T-helper 2 cell (primary cell): ENCODE measurements at regions not wholly inside any gene's neighbourhood (a gene's known extent, or its start where the extent isn't known, plus 50 kb on each side); places are given as distances from the start of the nearest gene placed in this dataset.

Experiments used
- DNase-seq, 5 experiments: peaks; one replicate each; pipeline versions ENCODE4 v3.0.0 to v3.0.0-alpha.2; 2012 to 2022

GRCh38 chr3:167895178-167895577 lies 159.7 kb downstream of the SERPINI1 start:
- DNase-seq: no peak

DNA sequence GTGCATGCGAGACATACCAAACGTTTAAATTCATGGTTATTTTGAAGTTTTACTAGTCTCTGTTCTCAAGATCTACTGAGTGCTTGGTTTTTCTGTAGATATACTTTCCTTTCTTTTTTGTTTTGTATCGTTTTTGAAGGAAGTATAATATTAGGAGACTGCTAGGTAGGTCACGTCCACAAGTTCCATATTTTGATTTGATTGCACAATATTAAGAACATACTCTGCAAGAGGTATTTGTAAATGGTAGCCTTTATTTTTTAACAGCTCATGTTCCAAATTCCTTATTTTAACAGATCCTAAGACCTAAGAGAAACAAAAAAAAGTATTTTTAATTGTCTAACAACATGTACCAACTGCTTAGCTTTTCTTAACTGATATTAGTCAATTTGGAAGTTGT lies 156.7 kb downstream of the SERPINI1 start:
- no peak for DNase-seq

GRCh38 chr3:167887096-167887495 lies 151.6 kb downstream of the SERPINI1 start:
- DNase-seq: no peak

DNA sequence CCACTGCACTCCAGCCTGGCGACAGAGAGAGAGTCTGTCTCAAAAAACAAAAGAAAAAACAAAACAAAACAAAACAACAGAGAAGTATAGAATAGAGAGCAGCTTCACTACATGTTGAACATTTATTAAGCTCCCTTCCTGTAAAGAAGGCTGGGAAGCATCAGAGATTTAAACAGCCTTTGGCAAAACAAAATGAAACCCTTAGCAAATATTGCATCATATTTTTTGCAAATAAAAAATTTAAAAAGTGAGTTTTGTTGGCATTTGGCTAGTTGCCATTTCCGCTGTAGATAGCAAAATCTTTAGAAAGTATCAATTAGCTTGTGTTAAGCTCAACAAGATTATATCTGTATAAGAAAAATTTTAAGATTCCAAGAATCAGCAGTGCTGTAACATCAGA lies 151.2 kb downstream of the SERPINI1 start:
- DNase-seq: no peak

- no peak for DNase-seq
Observed at GRCh38 chr3:167885277-167885676, 149.8 kb downstream of the SERPINI1 start.

GRCh38 chr3:167884481-167884880 lies 149.0 kb downstream of the SERPINI1 start:
- DNase-seq: no peak

DNA sequence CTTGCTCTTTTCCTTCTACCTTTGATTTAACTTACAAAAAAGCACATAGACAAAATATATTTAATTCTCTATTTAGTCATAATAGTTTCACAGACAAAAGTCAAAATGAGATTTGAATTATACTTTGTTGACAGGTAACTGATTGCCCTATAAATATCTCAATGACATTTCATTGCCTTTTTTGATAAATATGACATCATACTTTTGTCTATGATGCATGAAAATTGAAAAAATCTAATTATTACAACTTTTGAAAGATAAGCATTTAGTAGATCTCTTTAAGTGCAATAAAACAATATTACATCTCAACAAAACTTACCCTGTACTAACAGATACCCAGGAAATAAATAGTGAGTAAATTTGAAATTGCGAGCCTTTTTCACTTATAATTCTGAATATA lies 147.9 kb downstream of the SERPINI1 start:
- DNase-seq: no peak

- DNase-seq: peak in 1 of 5 experiments; percentile 51
Observed at GRCh38 chr3:167882057-167882667, 146.6 kb downstream of the SERPINI1 start.

GRCh38 chr3:167880183-167880582 lies 144.7 kb downstream of the SERPINI1 start:
- DNase-seq: no peak

DNA sequence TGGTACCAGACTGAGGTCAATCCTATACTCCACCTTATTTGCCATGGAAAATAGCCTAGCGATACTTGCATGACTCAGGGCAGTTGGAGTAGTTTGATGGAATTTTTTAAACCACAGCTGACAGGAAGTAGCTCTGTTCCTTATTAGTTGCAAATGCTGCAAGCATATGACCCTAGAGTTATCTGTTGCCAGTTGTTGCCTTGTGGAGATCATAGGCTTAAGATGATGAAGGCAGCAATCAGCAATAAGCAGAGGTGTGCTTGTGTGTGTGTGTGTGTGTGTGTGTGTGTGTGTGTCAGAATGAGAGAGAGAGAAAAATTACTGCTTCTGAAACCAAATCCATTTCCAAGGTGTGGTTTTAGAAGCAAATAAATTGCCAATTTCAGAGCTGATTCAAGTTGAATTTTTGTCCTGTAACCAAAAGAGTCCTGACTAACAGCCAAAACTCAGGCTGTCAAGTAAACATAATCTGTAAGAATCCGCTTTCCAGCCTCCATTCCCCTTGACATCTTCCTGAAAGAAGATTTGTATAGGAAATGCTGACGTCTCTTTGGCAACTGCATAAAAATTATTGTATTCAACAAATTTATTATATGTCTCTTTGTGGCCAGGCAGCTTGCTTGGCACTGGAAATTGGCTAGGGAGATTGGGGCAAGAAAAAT lies 141.2 kb downstream of the SERPINI1 start:
- no peak for DNase-seq
